DMS 273 (cell line): ENCODE measurements at regions not wholly inside any gene's neighbourhood (a gene's known extent, or its start where the extent isn't known, plus 50 kb on each side); places are given as distances from the start of the nearest gene placed in this dataset.
A peak's percentile ranks its signal among the peaks of the same experiment; 100 is the strongest.

ENCODE experiments used
- DNase-seq: peaks from one replicate; lab custom pipeline; 2025; ENCODE audit not compliant: unreplicated experiment; lab: John Stamatoyannopoulos, UW

DNA sequence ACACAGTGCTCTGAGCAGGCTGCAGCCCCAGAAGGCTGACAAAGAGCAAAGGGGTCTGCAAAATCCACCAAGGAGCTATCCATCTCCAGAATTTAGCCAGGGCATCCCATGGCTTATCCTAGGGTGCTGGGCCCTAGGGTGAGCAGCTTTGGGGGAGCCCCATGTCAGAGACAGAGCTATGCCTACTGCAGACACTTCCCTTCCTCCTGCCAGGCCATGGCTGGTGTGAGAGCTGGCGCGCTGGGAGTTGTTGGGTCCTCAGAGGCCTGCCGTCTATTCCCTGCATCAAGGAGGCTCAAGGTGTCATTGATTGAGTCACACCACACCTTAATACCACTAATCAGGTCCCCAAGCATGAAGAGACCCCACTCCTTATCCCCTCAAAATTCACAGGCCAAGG lies 85.3 kb upstream of the TP53I11 start:
- DNase-seq = no peak

- DNase-seq = no peak
Measured at GRCh38 chr11:45036733-45037132, 86.0 kb upstream of the TP53I11 start.

- DNase-seq = no peak
Measured at GRCh38 chr11:45037434-45038005, 86.8 kb upstream of the TP53I11 start.

DNA sequence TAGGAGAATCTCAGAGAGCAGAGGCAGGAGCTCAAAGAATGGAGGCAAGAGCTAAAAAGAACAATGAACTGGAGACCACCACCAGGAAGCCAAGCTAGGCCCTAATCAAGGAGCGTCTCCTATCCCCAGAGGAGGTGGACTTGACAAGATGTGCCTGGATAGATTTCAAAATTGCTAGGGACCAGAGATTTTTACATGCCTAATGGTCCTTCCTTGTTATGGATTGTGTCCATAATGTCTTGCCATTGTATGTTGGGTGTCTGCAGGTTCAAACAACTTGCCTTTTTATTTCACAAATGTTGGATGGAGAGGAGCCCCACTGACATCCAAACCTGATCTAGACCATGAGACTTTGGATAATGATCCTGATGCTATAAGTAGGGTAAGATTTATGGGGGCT lies 88.2 kb upstream of the TP53I11 start:
- no peak for DNase-seq

DNA sequence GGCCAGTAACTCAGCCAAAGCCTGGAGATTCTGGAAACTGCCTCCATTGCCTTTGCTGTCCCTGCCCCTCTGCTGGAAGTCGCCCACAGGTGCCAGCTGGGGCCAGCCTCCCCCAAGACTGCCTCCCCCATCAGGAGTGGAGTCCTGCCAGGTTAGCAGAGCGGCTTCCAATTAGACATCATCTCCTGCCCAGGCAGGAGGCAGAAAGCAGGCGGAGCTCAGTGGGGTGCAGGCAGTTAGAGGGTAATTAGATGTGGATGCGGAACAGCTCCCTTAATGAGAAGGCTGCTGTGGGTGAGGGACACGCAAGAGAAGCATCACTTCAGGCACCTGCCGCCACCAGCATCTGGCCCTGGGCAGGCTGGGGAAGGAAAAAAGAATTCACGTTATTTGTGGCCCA lies 90.9 kb upstream of the TP53I11 start:
- DNase-seq = peak; percentile 94

DNA sequence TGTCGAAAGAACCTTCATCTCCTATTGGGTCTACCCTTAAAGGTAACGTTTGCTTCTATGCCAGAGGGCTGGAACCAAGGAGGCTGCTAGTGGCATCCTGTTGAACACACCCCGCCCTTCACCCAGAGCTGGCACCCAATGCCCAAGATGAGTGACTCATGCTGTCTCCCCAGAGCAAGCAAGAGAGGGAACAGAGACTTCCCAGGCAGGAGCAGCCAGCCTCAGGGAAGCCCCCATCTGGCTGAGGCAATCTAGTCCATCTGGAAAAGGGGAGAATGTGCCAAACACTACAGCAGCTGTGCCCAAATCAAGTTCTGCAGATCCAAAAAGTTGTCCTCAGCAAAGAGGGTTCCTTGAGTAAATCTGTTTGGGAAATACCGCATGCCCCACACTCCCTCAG lies 91.9 kb upstream of the TP53I11 start:
- peak; percentile 93 for DNase-seq

DNA sequence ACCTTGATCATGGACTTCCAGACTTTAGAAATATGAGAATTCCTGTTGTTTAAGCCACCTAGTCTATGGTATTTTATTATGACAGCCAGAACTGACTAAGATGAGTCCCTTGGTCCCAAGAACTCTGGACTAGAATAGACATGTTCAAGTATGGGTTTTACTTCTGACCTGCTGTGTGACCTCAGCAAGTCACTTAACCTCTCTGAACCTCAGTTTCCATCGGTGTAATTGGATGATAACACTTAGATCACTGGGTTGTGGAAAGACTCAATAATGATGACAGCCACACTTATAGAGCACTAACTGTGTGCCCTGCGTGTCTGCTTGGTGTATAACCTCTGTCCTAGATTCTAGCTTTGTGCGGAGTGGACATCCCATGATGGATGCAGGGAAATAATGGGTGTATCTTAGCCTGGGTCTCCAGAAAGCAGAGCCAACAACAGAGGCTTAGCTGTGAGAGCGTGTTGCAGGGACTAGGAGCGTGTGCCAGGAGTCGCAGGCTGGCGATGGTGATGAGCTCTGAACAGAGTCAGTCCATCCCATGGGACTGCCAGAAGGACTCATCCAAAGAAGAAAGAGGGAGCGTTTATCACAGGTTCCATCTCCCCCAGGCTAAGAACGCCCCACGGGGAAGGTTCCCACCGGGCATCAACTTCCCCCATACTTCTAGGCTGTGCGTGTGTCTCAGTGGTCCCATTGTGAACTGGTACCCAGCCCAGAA lies 93.2 kb upstream of the TP53I11 start:
- DNase-seq = no peak

GRCh38 chr11:45045683-45046471 lies 95.2 kb upstream of the TP53I11 start:
- no peak for DNase-seq

- DNase-seq = no peak
Measured at GRCh38 chr11:45048313-45048841, 97.7 kb upstream of the TP53I11 start.

GRCh38 chr11:45048870-45049691 lies 97.4 kb upstream of the PRDM11 start:
- peak; percentile 93 for DNase-seq

DNA sequence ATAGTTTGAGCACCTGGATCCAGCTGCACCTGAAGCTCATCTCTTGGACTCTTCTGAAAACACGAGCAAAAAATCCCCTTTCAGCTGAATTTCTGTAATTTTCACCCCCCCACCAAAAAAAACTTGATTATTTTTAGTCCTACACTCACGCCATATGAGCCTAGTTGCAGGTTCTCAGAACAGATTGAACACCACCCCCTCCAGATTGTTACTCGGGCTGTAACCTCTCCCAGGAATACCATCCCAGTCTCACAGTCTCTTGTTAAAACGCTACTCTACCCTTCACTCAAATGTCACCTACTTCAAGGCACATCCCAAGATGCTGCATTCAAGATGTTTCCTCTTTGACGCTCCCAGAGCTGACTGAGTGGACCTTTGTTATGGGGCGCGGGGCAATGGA lies 96.3 kb upstream of the PRDM11 start:
- peak; percentile 42 for DNase-seq

DNA sequence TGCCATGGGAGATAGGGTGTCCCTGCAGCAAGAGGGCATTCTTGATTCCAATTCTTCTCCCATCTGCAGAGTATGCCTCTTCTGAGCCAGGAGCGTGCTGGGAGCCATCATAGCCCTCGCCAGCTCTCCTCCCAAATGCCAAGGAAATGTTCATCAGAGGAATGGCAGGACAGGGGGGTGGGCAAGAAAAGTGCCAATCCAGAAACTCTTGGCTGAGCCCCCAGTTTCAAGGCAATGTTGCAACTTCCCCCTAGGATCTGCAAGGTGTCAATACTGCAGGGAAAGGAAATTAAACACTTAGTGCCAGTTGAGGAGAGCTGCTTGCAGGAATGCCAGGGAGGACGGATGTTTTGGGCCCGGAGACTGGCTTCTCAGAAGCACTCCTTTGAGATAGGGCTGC lies 94.8 kb upstream of the PRDM11 start:
- DNase-seq = no peak

DNA sequence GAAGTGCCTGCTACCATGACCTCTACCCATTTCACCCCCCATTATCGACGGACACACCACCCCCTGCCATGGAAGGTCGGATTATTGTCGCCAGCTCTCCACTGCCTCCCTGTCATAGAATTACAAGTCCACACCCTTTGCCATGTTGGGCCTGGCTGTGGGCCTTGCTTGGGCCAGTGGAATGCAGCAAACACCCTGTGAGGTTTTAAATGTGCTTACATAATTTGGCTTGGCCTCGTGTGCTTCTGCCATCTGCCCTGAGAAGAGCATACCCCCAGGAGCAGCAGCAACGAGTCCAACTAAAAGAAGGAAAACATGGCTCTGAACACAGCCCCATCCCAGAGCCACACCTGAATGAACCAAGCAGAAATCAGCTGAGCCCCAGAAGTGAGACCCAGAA lies 94.1 kb upstream of the PRDM11 start:
- DNase-seq = peak; percentile 47

GRCh38 chr11:45053736-45054446 lies 92.5 kb upstream of the PRDM11 start:
- DNase-seq = peak; percentile 37

DNA sequence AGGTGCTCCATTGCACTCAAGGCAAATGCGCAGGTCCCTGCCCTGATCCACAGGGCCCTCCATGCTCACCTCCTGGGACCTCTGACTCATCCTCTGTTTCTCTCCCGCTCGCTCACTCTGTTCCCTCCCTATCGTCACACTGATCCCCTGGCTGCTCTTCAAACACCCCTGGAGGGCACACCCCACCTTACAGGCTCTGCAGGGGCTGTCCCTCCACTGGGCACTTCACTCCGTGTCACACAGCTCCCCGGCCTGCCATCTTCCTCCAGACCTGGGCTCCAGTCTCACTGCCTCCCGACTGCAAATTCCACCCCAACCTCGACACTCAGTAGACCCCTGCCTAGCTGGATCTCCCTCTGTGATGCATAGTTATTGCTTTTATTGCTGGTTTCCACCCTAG lies 91.5 kb upstream of the PRDM11 start:
- DNase-seq = no peak

DNA sequence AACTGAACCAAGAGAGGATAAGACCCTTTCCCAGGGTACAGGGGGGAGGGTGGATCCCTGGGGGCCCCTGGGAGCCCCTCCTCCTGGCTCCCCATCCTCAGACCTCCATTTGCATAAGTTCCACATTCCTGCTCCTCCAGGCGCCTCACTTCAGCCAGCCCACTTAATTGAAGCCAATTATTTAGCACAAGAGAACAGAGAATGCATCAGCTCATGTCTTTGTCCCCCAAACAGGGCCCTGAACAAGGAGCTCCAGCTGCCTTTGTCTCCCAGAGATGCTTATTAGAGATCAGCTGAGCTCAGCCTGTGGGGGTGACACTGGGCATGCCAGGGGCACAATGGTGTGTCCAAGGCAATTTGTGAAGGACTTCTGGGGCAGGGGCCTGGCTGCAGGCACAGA lies 89.9 kb upstream of the PRDM11 start:
- DNase-seq = no peak

- no peak for DNase-seq
Measured at GRCh38 chr11:45057938-45058646, 88.3 kb upstream of the PRDM11 start.

DNA sequence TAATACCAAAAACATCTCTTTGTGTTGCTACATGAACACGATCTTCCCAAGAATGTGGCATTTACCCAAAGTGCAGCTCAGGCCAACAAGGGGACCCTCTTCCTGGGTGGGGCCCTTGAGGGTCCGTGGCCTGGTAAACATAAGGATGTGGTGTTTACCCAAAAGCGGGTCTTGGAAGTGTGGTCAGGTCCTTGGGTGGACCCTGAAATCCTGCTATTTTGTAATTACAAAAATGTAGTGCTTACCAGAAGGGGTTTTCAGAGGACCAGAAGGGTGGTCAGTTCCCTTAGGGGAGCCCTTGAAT lies 87.8 kb upstream of the PRDM11 start:
- no peak for DNase-seq

- DNase-seq = no peak
Measured at GRCh38 chr11:45060707-45061106, 85.7 kb upstream of the PRDM11 start.

DNA sequence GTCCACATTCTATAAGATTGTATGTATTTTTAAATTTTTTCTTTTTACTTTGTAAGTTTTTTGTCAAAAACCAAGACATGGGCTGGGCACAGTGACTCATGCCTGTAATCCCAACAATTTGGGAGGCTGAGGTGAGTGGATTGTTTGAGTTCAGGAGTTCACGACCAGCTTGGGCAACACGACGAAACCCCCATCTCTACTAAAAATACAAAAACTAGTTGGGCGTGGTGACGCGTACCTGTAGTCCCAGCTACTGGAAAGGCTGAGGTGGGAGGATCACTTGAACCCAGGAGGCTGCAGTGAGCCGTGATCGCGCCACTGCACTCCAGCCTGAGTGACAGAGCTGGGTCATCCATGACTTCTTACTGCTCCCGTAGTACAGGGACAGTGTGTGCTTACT lies 84.8 kb upstream of the PRDM11 start:
- DNase-seq = no peak
